Fibroblast of lung (primary cell): ENCODE measurements at regions not wholly inside any gene's neighbourhood (a gene's known extent, or its start where the extent isn't known, plus 50 kb on each side); places are given as distances from the start of the nearest gene placed in this dataset.

Source experiments
- DNase-seq, 2 donors: peaks; one replicate each; pipeline versions ENCODE4 v3.0.0 to v3.0.0-alpha.2; 2010; ENCODE audit warnings: low read depth in 2 of 2
- H2AFZ ChIP-seq: 2 replicates; pipeline ENCODE4 v1.5.1; 2012; ENCODE audit warnings: low read length, control low read depth, inconsistent platforms
- H3K27ac ChIP-seq: 2 replicates; pipeline ENCODE4 v1.5.1; 2011; ENCODE audit warnings: low read length, control low read depth; ENCODE audit not compliant: insufficient read depth
- H3K27me3 ChIP-seq: 2 replicates; pipeline ENCODE4 v1.5.1; 2011; ENCODE audit warnings: mild to moderate bottlenecking, low read length; ENCODE audit not compliant: control insufficient read depth, insufficient read depth
- H3K36me3 ChIP-seq: 2 replicates; pipeline ENCODE4 v1.5.1; 2011; ENCODE audit warnings: low read length; ENCODE audit not compliant: control insufficient read depth, insufficient read depth
- H3K4me1 ChIP-seq: 2 replicates; pipeline ENCODE4 v1.5.1; 2011; ENCODE audit warnings: low read length; ENCODE audit not compliant: control insufficient read depth, insufficient read depth; ENCODE audit errors: extremely low read depth
- H3K4me2 ChIP-seq: 2 replicates; pipeline ENCODE4 v1.5.1; 2011; ENCODE audit warnings: low read length, control low read depth; ENCODE audit not compliant: insufficient read depth; ENCODE audit errors: extremely low read depth
- H3K4me3 ChIP-seq, 4 experiments: fragments of 200-600 bp in 1 of 4; sonication (generic) in 1 of 4; replicated peaks in 1 of 4; 2 replicates each; pipeline ENCODE4 v1.5.1; 2011 to 2016; ENCODE audit warnings: low read length in 4 of 4, low read depth in 3 of 4, mild to moderate bottlenecking in 3 of 4, control low read depth in 2 of 4, inconsistent platforms in 1 of 4, mixed read lengths in 1 of 4; ENCODE audit not compliant: insufficient read depth in 1 of 4; ENCODE audit errors: control extremely low read depth in 1 of 4
- H3K79me2 ChIP-seq: 2 replicates; pipeline ENCODE4 v1.5.1; 2012; ENCODE audit warnings: mild to moderate bottlenecking, low read length, inconsistent platforms; ENCODE audit not compliant: control insufficient read depth, insufficient read depth
- H3K9ac ChIP-seq: 2 replicates; pipeline ENCODE4 v1.5.1; 2011; ENCODE audit warnings: mild to moderate bottlenecking, low read length, control low read depth; ENCODE audit not compliant: insufficient read depth
- H3K9me3 ChIP-seq: 2 replicates; pipeline ENCODE4 v1.5.1; 2012; ENCODE audit warnings: low read depth, low read length; ENCODE audit not compliant: control insufficient read depth, insufficient read depth
- H4K20me1 ChIP-seq: 2 replicates; pipeline ENCODE4 v1.5.1; 2011; ENCODE audit warnings: low read length; ENCODE audit not compliant: control insufficient read depth, insufficient read depth; ENCODE audit errors: extremely low read depth
- CTCF ChIP-seq, 2 donors: IDR thresholded peaks in 1 of 2; conservative IDR thresholded peaks in 1 of 2; 1 replicate in 1 of 2; 2 replicates in 1 of 2; pipeline ENCODE4 v1.5.1; 2011 to 2012; ENCODE audit warnings: low read length in 2 of 2, control low read depth in 1 of 2, inconsistent platforms in 1 of 2, low read depth in 1 of 2, mild to moderate bottlenecking in 1 of 2
- EZH2 ChIP-seq: IDR thresholded peaks from 2 replicates; pipeline ENCODE4 v1.5.1; 2012; ENCODE audit warnings: low read length, control low read depth, mild to moderate bottlenecking; ENCODE audit errors: missing control alignments

- H3K4me3 ChIP-seq, result no peak overlapping the region
- TF ChIP-seq EZH2 (no peak), CTCF (conservative IDR thresholded peaks at IDR 0.05 in 1 of 2, IDR thresholded peaks at IDR 0.05 in 1 of 2; ENCODE audit: low read depth in 1 of 2, low read length in 2 of 2) (no peak)
- no peaks in the 10 kb centered on the region for H3K27me3 ChIP-seq
- no peaks in the 10 kb centered on the region for H3K36me3 ChIP-seq
- no peaks in the 10 kb centered on the region for H4K20me1 ChIP-seq
- H3K79me2 ChIP-seq, result no peaks in the 10 kb centered on the region
- no peak overlapping the region for H2AFZ ChIP-seq
- DNase-seq, result peak; percentile 39 to 55
- no peaks in the 10 kb centered on the region for H3K9me3 ChIP-seq
- H3K9ac ChIP-seq, result no peak overlapping the region
- H3K4me1 ChIP-seq, result peaks cover 4% of the 10 kb centered on the region
- no peak overlapping the region for H3K4me2 ChIP-seq
- no peak overlapping the region for H3K27ac ChIP-seq
Measured at GRCh38 chr2:12202313-12203075, 456.1 kb downstream of the LPIN1 start.

- Histone ChIP-seq H3K36me3 (no peaks in the 10 kb centered on the region), H2AFZ (no peak overlapping the region), H4K20me1 (no peaks in the 10 kb centered on the region), H3K9ac (no peak overlapping the region), H3K9me3 (no peaks in the 10 kb centered on the region), H3K4me2 (no peak overlapping the region), H3K79me2 (no peaks in the 10 kb centered on the region), H3K4me1 (peaks cover 4% of the 10 kb centered on the region), H3K4me3 (no peak overlapping the region), H3K27ac (no peak overlapping the region), H3K27me3 (no peaks in the 10 kb centered on the region)
- TF ChIP-seq CTCF (conservative IDR thresholded peaks at IDR 0.05 in 1 of 2, IDR thresholded peaks at IDR 0.05 in 1 of 2; ENCODE audit: low read depth in 1 of 2, low read length in 2 of 2) (no peak), EZH2 (no peak)
- no peak for DNase-seq
Measured at GRCh38 chr2:12203528-12203927, 457.1 kb downstream of the LPIN1 start.

DNA sequence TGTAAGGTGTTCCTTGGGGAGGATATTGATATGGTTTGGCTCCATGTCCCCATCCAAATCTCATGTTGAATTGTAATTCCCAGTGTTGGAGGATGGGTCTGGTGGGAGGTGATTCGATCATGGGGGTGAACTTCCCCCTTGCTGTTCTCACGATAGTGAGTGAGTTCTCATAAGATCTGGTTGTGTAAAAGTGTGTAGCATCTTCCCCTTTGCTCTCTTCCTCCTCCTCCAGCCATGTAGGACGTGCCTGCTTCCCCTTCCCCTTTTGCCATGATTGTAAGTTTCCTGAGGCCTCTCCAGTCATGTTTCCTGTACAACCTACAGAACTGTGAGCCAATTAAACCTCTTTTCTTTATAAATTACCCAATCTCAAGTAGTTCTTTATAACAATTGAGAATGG is 458.7 kb downstream of the LPIN1 start:
- H3K79me2 ChIP-seq, result no peaks in the 10 kb centered on the region
- no peak overlapping the region for H3K4me3 ChIP-seq
- H3K4me1 ChIP-seq, result peaks cover 2% of the 10 kb centered on the region
- TF ChIP-seq EZH2 (no peak), CTCF (conservative IDR thresholded peaks at IDR 0.05 in 1 of 2, IDR thresholded peaks at IDR 0.05 in 1 of 2; ENCODE audit: low read depth in 1 of 2, low read length in 2 of 2) (no peak)
- DNase-seq, result no peak
- H2AFZ ChIP-seq, result no peak overlapping the region
- H3K9ac ChIP-seq, result no peak overlapping the region
- no peaks in the 10 kb centered on the region for H3K36me3 ChIP-seq
- no peaks in the 10 kb centered on the region for H4K20me1 ChIP-seq
- H3K27ac ChIP-seq, result no peak overlapping the region
- no peak overlapping the region for H3K4me2 ChIP-seq
- no peaks in the 10 kb centered on the region for H3K9me3 ChIP-seq
- no peaks in the 10 kb centered on the region for H3K27me3 ChIP-seq
